MM.1S (cell line): ENCODE measurements at regions not wholly inside any gene's neighbourhood (a gene's known extent, or its start where the extent isn't known, plus 50 kb on each side); places are given as distances from the start of the nearest gene placed in this dataset.
A peak's percentile ranks its signal among the peaks of the same experiment; 100 is the strongest.

Experiments
- DNase-seq: peaks from one replicate; pipeline ENCODE4 v3.0.0-alpha.2; 2015
- H2AFZ ChIP-seq: fragments of 300-600 bp; sonication (generic); 2 replicates; pipeline ENCODE4 v1.6.0; 2016; ENCODE audit warnings: antibody characterized with exemption, low read length
- H3F3A ChIP-seq: fragments of 300-600 bp; sonication (generic); 2 replicates; pipeline ENCODE4 v1.6.1; 2016; ENCODE audit warnings: mild to moderate bottlenecking, antibody characterized with exemption, low read length, moderate library complexity, mixed read lengths; ENCODE audit not compliant: insufficient read depth
- H3K27ac ChIP-seq: fragments of 300-600 bp; sonication (generic); 2 replicates; pipeline ENCODE4 v1.5.1; 2016; ENCODE audit warnings: mild to moderate bottlenecking, low read length
- H3K27me3 ChIP-seq: fragments of 300-600 bp; sonication (generic); replicated peaks from 2 replicates; pipeline ENCODE4 v1.6.0; 2016; ENCODE audit warnings: low read length; ENCODE audit not compliant: insufficient read depth
- H3K36me3 ChIP-seq: fragments of 300-600 bp; sonication (generic); replicated peaks from 2 replicates; pipeline ENCODE4 v1.6.1; 2016; ENCODE audit warnings: mild to moderate bottlenecking, low read length, mixed read lengths; ENCODE audit not compliant: insufficient read depth
- H3K4me1 ChIP-seq: fragments of 300-600 bp; sonication (generic); 2 replicates; pipeline ENCODE4 v1.6.1; 2016; ENCODE audit warnings: low read length, mixed read lengths
- H3K4me2 ChIP-seq: fragments of 300-600 bp; sonication (generic); 2 replicates; pipeline ENCODE4 v1.6.0; 2016; ENCODE audit warnings: low read depth, low read length
- H3K4me3 ChIP-seq: fragments of 300-600 bp; sonication (generic); 2 replicates; pipeline ENCODE4 v1.5.1; 2016; ENCODE audit warnings: low read length, mixed read lengths
- H3K79me2 ChIP-seq: fragments of 300-600 bp; sonication (generic); 2 replicates; pipeline ENCODE4 v1.6.1; 2016; ENCODE audit warnings: mixed run types, low read length, mixed read lengths
- H3K9ac ChIP-seq: fragments of 300-600 bp; sonication (generic); 2 replicates; pipeline ENCODE4 v1.6.1; 2016; ENCODE audit warnings: low read length, mixed read lengths
- H3K9me2 ChIP-seq: fragments of 300-600 bp; sonication (generic); replicated peaks from 2 replicates; pipeline ENCODE4 v1.6.1; 2016; ENCODE audit warnings: mild to moderate bottlenecking, low read length, mixed read lengths; ENCODE audit not compliant: insufficient read depth
- H3K9me3 ChIP-seq: fragments of 300-600 bp; sonication (generic); replicated peaks from 2 replicates; pipeline ENCODE4 v1.6.1; 2016; ENCODE audit warnings: mild to moderate bottlenecking, low read length, mixed read lengths; ENCODE audit not compliant: insufficient read depth
- H4K20me1 ChIP-seq: fragments of 300-600 bp; sonication (generic); 2 replicates; pipeline ENCODE4 v1.6.1; 2016; ENCODE audit warnings: mild to moderate bottlenecking, low read length, moderate library complexity, mixed read lengths; ENCODE audit not compliant: insufficient read depth
- CTCF ChIP-seq: fragments of 300-600 bp; sonication (generic); IDR thresholded peaks from 2 replicates; pipeline ENCODE4 v1.5.1; 2016; ENCODE audit warnings: antibody characterized with exemption, low read length, mixed read lengths
- EZH2 ChIP-seq: fragments of 300-600 bp; sonication (generic); optimal IDR thresholded peaks from 2 replicates; pipeline ENCODE3; 2017; ENCODE audit warnings: low read depth, mild to moderate bottlenecking, antibody characterized with exemption, low read length, mixed read lengths
- EZH2phosphoT487 ChIP-seq: fragments of 300-600 bp; sonication (generic); IDR thresholded peaks from 2 replicates; pipeline ENCODE4 v1.6.1; 2018; ENCODE audit warnings: antibody characterized with exemption, low read length

DNA sequence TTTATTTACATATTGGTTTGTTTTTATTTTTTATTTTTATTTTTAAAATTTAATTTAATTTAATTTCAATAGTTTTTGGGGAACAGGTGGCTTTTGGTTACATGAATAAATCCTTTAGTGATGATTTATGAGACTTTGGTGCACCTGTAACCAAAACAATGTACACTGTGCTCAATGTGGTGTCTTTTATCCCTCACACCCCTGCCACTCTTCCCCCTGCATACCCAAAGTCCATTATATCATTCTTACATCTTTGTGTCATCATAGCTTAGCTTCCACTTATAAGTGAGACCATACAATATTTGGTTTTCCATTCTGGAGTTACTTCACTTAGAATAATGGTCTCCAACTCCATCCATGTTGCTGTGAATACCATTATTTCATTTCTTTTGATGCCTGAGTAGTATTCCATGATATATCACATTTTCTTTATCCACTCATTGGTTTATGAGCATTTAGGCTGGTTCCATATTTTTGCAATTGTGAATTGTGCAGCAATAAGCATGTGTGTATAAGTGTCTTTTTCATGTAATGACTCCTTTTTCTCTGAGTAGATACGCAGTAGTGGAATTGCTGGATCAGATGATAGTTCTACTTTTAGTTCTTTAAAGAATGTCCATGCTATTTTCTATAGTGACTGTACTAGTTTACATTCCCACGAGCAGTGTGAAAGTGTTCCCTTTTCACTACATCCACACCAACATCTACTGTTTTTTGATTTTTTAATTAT is 157.1 kb downstream of the CPXCR1 start:
- no peak overlapping the region for H3K27ac ChIP-seq
- no peak overlapping the region for H2AFZ ChIP-seq
- TF ChIP-seq EZH2 (no peak), CTCF (no peak), EZH2phosphoT487 (no peak)
- H3K9me3 ChIP-seq, result no peaks in the 10 kb centered on the region
- H3K4me2 ChIP-seq, result no peak overlapping the region
- H3K4me1 ChIP-seq, result no peaks in the 10 kb centered on the region
- no peaks in the 10 kb centered on the region for H3F3A ChIP-seq
- no peaks in the 10 kb centered on the region for H3K9me2 ChIP-seq
- no peaks in the 10 kb centered on the region for H3K36me3 ChIP-seq
- H3K79me2 ChIP-seq, result no peaks in the 10 kb centered on the region
- H3K4me3 ChIP-seq, result no peak overlapping the region
- H3K27me3 ChIP-seq, result no peaks in the 10 kb centered on the region
- no peaks in the 10 kb centered on the region for H4K20me1 ChIP-seq
- no peak for DNase-seq
- no peak overlapping the region for H3K9ac ChIP-seq

DNA sequence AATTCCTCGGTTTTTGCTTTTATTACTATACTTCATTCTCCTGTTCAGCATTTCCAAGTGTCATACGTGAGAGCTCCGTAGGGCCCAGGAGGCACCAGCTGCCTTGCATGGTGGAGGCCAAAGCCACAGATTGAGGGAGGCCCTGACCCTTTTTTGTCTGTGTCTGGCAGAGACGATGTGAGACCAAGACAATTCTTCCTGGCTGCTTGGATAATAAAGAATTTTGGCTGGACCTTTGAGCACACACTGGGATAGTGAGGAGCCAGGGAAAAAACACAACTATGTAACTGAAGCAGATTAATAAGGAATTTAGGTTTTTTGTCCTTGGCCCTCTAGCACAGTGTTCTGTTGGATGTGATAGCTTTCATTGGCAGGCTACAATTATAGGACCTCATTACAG is 161.0 kb downstream of the CPXCR1 start:
- Histone ChIP-seq H3K4me1 (no peaks in the 10 kb centered on the region), H3K4me2 (no peak overlapping the region), H4K20me1 (no peaks in the 10 kb centered on the region), H3K4me3 (no peak overlapping the region), H3K9ac (no peak overlapping the region), H3K27ac (no peak overlapping the region), H3K9me2 (no peaks in the 10 kb centered on the region), H3K27me3 (no peaks in the 10 kb centered on the region), H3K9me3 (no peaks in the 10 kb centered on the region), H3F3A (no peaks in the 10 kb centered on the region), H2AFZ (no peak overlapping the region), H3K36me3 (no peaks in the 10 kb centered on the region), H3K79me2 (no peaks in the 10 kb centered on the region)
- TF ChIP-seq EZH2, result no peak
- TF ChIP-seq CTCF, result no peak
- TF ChIP-seq EZH2phosphoT487, result no peak
- no peak for DNase-seq

DNA sequence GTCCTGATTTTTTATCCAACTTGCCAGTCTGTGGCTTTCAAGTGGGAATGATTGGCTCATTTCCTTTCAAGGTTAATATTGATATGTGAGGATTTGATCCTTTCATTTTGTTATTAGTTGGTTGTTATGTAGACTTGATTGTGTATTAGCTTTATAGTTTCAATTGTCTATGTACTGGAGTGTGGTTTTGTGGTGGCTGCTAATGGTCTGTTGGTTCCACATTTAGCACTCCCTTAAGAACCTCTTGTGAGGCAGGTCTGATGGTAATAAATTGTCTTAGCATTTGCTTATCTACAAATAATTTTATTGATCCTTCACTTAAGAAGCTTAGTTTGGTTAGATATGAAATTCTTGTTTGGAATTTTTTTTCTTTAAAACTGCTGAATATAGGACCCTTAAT is 190.6 kb downstream of the CPXCR1 start:
- Histone ChIP-seq H3K9me2 (no peaks in the 10 kb centered on the region), H3K27ac (peak overlapping the region; percentile 25; the same call in 1 of the 2 replicates), H3F3A (no peaks in the 10 kb centered on the region; the same call in 1 of the 2 replicates), H3K4me3 (no peak overlapping the region), H3K4me1 (peaks cover 8% of the 10 kb centered on the region), H3K36me3 (no peaks in the 10 kb centered on the region), H3K9me3 (no peaks in the 10 kb centered on the region), H4K20me1 (no peaks in the 10 kb centered on the region), H2AFZ (no peak overlapping the region), H3K27me3 (no peaks in the 10 kb centered on the region), H3K79me2 (no peaks in the 10 kb centered on the region), H3K9ac (no peak overlapping the region), H3K4me2 (no peak overlapping the region)
- DNase-seq, result peak; percentile 38
- no peak for TF ChIP-seq CTCF
- TF ChIP-seq EZH2phosphoT487, result no peak
- no peak for TF ChIP-seq EZH2
